ENCODE measurements at regions not wholly inside any gene's neighbourhood (a gene's known extent, or its start where the extent isn't known, plus 50 kb on each side); places are given as distances from the start of the nearest gene placed in this dataset.
"Not testable (repeated sequence)": the region's sequence is repeated elsewhere in the genome, so short reads cannot be mapped to it uniquely, and the experiment has no call there.

DNA sequence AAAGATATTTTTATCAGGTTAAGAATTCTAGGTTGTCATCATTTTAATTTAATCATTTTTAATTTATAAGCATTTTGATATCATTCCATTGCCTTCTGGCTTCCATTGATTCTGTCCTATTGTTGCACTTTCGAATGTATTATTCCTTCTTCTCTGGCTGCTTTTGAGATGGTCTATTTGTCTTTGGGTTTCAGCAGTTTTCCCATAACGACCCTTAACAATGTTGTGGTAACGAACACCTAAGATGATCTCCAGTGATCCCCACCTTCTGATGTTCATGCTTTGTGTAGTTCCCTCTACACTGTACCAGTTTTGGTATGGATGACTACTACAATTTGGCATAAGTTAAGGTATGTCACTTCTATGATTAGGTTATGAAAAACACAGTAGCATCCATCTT is 59.9 kb downstream of the MINAR1 start:
- no peak for DNase-seq

- DNase-seq: no peak
Observed at GRCh38 chr15:79494384-79494909, 62.3 kb downstream of the MINAR1 start.

DNA sequence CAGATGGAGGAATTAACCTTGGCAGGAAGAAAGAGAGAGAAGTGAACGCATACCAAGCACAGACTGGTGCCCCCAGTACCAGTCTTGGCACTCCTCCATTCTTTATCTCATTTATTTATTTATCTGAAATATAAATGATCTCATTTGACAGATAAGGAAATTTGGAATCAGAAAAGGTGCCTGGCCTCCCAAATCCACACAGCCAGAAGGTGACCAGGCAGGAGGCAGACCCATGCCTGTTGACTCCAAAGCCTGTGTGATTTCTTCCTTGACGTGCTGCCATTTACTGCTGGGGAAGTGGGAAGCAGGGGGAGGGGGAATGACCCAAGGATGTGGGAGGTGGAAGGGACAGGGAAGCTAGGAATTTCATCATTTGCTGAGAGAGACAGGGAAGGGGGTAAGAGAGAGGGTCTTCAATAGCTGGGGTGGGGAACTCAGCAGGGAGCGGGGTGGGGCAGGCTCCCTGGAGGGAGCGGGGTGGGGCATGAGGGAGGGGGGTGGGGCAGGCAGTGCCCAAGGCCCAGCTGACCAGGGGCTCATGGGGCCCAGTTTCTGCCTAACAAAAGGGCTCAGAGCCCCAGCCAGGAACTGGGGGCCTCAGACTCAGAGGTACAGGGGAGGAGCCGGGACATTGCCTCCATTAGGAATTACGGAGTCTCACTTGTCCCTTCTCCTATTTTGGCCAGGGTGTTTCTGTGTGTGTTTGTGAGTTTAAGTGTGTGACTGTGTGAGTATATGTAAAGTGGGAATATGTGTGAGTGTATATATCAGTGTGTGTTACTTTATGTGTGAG is 63.0 kb downstream of the MINAR1 start:
- no peak for DNase-seq

DNA sequence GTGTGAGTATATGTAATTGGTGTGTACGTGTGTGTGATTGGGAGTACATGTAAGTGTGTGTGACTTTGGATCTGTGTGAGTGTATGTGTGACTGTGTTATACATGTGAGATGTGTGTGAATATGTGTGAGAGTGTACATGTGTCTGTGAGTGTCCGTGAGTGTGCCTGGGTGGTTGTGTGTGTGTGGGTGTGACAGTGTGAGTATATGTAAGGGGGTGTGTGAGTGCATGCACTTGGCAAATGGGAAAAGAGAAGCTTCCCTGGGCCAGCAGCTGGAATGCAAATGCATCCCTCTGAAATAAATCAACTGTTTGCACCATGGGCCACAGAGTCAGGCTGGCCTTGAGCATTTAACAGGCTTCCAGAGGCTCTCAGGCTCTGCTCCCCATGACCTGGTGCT is 63.6 kb downstream of the MINAR1 start:
- no peak for DNase-seq

- no peak for DNase-seq
Observed at GRCh38 chr15:79496838-79497237, 64.7 kb downstream of the MINAR1 start.

DNA sequence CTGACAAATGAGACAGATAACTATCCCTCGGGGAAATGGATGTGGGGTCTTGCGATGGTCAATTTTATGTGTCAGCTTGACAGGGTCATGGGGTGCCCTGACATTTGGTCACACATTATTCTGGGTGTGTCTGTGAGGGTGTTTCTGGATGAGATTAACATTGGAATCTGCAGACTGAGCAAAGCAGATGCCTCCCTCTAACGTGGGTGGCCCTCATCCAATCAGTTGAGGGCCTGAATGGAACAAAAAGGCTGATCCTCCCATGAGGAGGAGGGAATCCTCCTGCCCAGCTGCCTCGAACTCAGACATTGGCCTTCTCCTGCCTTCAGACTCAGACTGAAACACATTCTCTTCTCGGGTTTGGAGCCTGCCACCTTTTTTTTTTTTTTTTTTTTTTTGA is 69.0 kb downstream of the MINAR1 start:
- DNase-seq: no peak

DNA sequence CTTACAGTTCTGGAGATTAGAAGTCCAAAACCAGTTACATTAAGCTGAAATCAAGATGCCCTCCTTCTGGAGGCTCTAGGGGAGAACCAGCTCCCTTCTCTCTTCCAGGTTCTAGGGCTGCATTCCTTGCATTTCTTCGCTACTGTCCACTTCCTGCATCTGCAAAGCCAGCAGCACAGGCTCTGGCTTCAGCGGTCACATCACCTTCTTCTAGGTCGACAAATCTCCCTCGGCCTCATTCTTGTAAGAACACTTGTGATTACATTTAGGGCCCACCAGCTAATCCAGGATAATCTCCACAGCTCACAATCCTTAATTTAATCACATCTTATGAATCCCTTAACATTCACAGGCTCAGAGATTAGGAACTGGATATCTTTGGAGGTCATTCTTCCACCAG is 73.8 kb downstream of the MINAR1 start:
- no peak for DNase-seq

GRCh38 chr15:79512844-79513243 is 80.7 kb downstream of the MINAR1 start:
- not testable (repeated sequence) for DNase-seq

GRCh38 chr15:79513417-79513816 is 81.3 kb downstream of the MINAR1 start:
- DNase-seq: no peak

DNA sequence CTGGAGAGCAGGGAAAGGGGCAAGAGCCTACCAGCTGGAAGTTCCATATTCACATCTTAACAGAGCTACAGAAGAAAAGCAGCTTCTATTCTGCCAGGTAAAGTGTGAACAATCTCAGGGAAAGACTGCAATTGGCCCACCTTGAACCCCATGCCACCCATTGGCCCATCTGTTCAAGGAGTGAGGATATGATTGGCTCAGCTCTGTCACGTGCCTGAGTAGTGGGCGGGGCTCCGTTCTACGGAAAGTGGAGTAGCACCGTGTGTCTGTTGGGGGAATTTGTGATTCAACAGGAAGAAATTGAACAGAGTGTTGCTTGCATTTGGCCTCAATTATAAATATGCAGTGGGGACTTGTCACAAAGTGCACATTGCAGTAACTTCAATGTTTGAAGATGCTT is 81.8 kb downstream of the MINAR1 start:
- DNase-seq: no peak

DNA sequence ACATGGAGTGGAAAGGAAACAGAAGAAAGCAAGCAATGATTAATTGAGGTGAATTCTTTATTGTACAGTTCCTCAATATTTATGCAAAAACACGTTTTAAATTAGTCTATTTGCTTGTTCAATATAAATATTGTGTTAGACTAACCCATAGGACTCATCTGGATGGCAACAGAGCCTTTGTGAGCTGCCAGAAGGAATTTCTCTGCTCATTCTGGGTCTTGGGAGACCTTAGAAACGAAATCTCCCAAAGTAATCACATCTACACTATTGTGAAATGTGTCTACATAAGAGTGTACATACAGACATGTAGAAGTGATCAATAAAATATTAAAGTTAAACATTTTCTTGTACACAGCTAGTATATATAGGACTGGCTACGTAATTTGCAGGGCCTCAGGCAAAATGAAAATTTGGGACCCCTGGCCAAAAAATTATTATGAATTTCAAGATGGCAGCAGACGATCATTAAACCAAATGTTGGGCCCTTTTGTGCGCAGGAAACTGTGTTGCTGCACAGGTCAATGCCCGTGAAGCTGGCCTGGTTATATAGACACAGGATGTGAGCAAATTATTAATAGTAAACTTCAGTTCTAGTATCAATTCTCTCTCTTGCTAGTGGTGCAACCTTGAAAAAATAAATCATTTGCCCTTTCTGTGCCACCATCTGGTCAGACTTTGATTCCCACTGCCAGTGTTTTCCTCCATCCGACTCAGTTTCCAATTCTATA is 83.3 kb downstream of the MINAR1 start:
- DNase-seq: no peak

DNA sequence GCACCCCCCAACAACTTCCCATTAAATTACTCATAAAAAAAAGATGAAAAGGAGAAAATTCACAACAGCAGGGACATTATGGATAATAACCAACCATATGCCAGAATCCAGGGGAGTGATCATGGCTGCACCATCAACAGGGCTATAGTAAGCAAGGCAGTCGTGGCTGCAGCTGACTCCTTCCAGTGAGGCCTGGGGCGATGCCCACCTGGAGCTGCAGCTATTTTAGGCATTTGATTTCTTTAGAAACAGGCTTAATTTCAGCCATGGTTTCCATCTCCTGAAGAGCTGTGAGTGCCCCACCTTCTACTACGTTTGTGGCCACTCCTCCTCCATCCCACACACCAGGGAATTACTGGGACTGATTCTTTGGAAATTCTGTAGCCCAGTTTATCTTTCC is 84.0 kb downstream of the MINAR1 start:
- no peak for DNase-seq

DNA sequence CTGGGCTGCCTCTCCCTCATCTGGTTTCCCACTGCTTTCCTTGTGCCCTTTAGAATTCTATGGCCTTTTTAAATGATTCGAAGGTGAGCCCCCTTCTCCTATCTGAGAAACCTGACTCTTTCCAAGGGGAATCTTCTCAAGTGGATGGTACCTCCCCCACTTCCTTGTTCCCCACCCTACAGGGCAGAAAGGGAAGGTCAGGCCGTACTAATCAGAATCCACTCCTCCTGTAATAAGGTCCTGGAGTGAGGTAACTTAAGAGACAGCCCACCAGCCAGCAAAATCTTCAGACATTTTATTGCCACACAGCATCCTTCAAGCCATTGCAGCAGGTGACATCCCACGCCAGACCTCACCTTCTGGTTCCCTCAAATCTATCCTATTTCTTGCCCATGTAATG is 84.5 kb downstream of the MINAR1 start:
- no peak for DNase-seq

GRCh38 chr15:79519628-79520027 is 87.5 kb downstream of the MINAR1 start:
- no peak for DNase-seq

DNA sequence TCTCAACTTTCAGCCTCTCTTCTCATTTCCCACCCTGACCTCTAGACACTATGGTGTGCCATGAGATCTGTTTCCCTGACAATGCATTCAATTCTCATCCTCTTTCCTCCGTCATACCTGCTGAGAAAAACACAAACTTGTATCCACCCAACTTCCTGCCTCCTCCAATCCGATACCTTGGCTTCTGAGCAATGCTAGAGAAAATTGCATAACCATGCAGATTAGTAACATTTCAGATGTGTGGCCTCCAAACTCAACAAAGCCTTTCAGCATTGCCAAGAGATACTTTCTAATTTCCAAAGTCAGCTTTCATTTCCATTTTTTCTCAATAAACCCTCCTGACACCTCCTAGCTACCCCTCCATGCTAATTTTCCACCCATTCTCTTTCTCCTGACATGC is 88.5 kb downstream of the MINAR1 start:
- DNase-seq: no peak

GRCh38 chr15:79522656-79523055 is 90.5 kb downstream of the MINAR1 start:
- DNase-seq: no peak

DNA sequence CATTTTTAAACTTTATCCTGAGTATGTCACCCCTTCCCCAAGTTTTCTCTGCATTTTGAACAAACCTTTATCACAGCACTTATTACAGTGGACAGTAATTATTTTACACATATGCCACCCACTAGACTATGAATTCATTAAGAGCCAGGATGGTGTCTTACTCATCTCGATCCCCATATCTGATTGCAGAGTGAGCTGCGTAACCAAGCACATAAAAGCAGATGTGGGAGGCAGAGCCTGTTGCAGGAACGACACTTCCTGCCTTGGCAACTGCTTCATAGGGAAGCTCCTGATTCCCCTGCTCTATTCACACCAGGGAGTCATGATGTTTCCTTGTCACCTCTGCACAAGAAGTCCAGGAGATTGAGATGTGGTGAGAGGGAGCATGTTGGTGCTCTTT is 91.1 kb downstream of the MINAR1 start:
- DNase-seq: no peak

DNA sequence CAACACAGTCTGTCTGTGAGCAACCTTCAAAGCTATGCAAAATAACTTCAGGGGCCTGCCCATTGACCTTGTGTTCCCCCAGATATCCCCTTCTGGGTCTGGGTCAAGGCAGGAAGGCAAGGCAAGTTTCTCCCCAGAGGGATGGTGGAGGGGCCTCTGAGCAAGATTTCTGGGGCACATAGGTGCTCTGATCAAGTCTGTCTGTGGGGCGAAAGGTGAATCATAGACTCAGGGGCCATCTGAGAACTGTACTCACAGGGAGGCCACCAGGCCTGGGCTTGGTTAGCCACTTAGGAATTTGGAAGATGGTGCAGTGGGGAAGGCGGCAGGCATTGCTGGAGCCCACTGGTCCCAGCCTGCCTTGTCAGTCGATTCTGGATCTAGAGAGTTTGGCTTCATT is 92.4 kb downstream of the MINAR1 start:
- no peak for DNase-seq

DNA sequence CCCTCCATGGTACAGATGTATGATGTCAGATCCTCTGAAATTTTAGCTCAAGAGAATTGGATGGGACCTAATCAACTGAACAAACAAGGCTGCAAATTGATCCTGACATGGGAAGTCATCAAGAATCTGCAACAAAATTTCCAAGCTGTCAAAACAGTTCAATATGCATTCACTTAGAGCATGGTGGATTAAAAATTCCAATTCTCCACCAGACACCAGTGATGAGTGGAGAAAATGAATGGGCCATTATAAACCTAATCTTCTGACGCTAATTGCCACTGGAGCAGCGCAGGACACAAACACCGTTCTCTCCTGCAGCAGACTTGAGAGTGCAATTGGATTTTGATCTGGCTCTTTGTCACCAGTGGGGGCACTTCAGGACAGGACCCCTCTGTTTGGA is 94.2 kb downstream of the MINAR1 start:
- DNase-seq: no peak

DNA sequence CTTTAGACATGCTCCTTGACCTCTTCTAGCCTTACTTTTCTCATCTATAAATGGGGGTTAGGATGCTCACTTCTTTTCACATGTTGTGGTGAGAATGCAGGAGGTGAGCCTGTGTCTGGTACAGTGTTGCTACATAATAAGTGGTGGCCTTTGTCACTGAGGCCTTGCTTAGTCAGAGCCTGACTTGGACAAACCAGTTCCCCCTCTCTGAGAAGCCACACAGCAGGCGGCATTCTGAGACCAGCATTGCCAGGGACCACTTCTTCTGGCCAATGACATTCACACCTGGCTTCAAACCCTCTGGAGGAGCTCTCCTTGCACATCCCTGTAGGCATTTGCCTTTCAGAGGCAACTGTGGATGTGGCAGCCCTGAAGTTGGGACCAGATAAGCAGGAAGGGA is 95.7 kb downstream of the MINAR1 start:
- no peak for DNase-seq

- no peak for DNase-seq
Observed at GRCh38 chr15:79529157-79529785, 97.1 kb downstream of the MINAR1 start.

- no peak for DNase-seq
Observed at GRCh38 chr15:79535536-79535935, 103.4 kb downstream of the MINAR1 start.

DNA sequence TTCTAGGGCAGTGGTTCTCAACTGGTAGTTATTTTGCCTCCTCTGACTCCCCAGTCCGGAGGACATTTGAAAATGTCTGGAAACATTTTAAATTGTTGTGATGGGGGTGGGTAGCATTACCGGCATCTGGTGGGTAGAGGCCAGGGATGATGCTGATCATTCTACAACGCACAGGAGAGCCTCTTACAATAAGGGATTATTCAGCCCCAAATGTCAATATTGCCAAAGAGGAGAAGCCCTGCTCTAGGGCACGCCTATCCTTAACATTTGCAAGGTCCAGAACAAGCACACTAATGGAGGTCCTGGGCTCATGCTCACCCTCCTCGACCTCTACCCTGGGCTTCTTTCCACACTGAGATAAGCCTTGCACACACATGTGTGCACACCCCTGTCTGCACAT is 106.4 kb downstream of the MINAR1 start:
- no peak for DNase-seq

Measured in skin of body (tissue), 1 donor.